K562 (cell line): ENCODE measurements at regions not wholly inside any gene's neighbourhood (a gene's known extent, or its start where the extent isn't known, plus 50 kb on each side); places are given as distances from the start of the nearest gene placed in this dataset.

ENCODE experiments used
- ATAC-seq: fragments of 200-7000 bp; cut with Tn5 transposase; 3 replicates; pipeline ENCODE4 v1.9.1; 2020; ENCODE audit warnings: moderate library complexity
- BruUV-seq: library from RNA; stranded (reverse); fragments of 400-500 nt; replicated peaks from 2 replicates; lab custom pipeline; 2021; lab: Mats Ljungman, UMichigan
- CTCF ChIA-PET: fragments of 300-600 bp; formaldehyde crosslinking; extraction: SDS; loops from one replicate; lab custom pipeline; 2021; ENCODE audit warnings: low intra/inter-chr PET ratio; lab: Yijun Ruan, JAX
- POLR2A ChIA-PET: fragments of 300-600, 350-650 bp; sonication (Branson Sonifier 250); formaldehyde crosslinking; extraction: SDS; loops from one replicate; lab custom pipeline; 2021; ENCODE audit warnings: antibody characterized with exemption, inconsistent platforms; lab: Yijun Ruan, JAX
- DNase-seq, 4 experiments: peaks; one replicate each; pipeline versions ENCODE4 v3.0.0 to v3.0.0-alpha.2; 2011 to 2018; ENCODE audit warnings: low spot score in 3 of 4, mixed read lengths in 3 of 4; ENCODE audit errors: extremely low read depth in 1 of 4
- FAIRE-seq: peaks from 2 replicates; lab custom pipeline; 2011; peaks lifted over from hg19 to GRCh38; lab: Jason Lieb, UNC
- H2AFZ ChIP-seq: 2 replicates; pipeline ENCODE4 v1.6.0; 2011; ENCODE audit warnings: low read depth, low read length, control low read depth, inconsistent platforms
- H3K27ac ChIP-seq: fragments of 200-600 bp; 3 replicates; pipeline ENCODE4 v1.8.0; 2011; ENCODE audit warnings: low read depth, mild to moderate bottlenecking, control low read depth, inconsistent platforms, low read length, moderate library complexity, mixed read lengths; ENCODE audit errors: extremely low read depth
- H3K27me3 ChIP-seq, 2 experiments: fragments of 300-600 bp in 1 of 2; 2 replicates in 1 of 2; 3 replicates in 1 of 2; pipeline versions ENCODE4 v1.6.0 to v1.8.0; 2011; ENCODE audit warnings: inconsistent platforms in 2 of 2, low read length in 2 of 2, mild to moderate bottlenecking in 1 of 2, mixed read lengths in 1 of 2, moderate library complexity in 1 of 2; ENCODE audit not compliant: control insufficient read depth in 2 of 2, insufficient read depth in 2 of 2
- H3K36me3 ChIP-seq: fragments of 300-600 bp; 3 replicates; pipeline ENCODE4 v1.8.0; 2011; ENCODE audit warnings: mild to moderate bottlenecking, low read length, inconsistent platforms; ENCODE audit not compliant: control insufficient read depth, insufficient read depth
- H3K4me1 ChIP-seq, 2 experiments: fragments of 200-600 bp in 1 of 2; replicated peaks in 1 of 2; 2 replicates in 1 of 2; 3 replicates in 1 of 2; pipeline versions ENCODE4 v1.5.1 to v1.8.0; 2011; ENCODE audit warnings: inconsistent platforms in 2 of 2, low read length in 2 of 2, mild to moderate bottlenecking in 1 of 2, mixed read lengths in 1 of 2, moderate library complexity in 1 of 2; ENCODE audit not compliant: control insufficient read depth in 2 of 2, insufficient read depth in 2 of 2
- H3K4me2 ChIP-seq: 2 replicates; pipeline ENCODE4 v1.6.1; 2011; ENCODE audit warnings: low read length, control low read depth, inconsistent platforms, mixed read lengths; ENCODE audit not compliant: insufficient read depth
- H3K4me3 ChIP-seq: fragments of 200-600 bp; sonication (generic), shearing (Covaris generic); 2 replicates; pipeline ENCODE4 v1.5.1; 2016; ENCODE audit warnings: control low read depth, inconsistent platforms
- H3K79me2 ChIP-seq: fragments of 200-600 bp; 3 replicates; pipeline ENCODE4 v1.8.0; 2011; ENCODE audit warnings: low read length, inconsistent platforms; ENCODE audit not compliant: control insufficient read depth, insufficient read depth
- H3K9ac ChIP-seq, 2 experiments: 2 replicates each; pipeline versions ENCODE4 v1.6.0 to v1.6.1; 2011; ENCODE audit warnings: low read depth in 2 of 2, low read length in 2 of 2, control low read depth in 1 of 2, inconsistent platforms in 1 of 2, mild to moderate bottlenecking in 1 of 2, mixed read lengths in 1 of 2; ENCODE audit not compliant: insufficient read depth in 1 of 2
- H3K9me1 ChIP-seq: one replicate; pipeline ENCODE4 v1.6.0; 2011; ENCODE audit warnings: inconsistent platforms, mild to moderate bottlenecking, low read length, moderate library complexity; ENCODE audit not compliant: control insufficient read depth, insufficient read depth
- H3K9me3 ChIP-seq: replicated peaks from 2 replicates; pipeline ENCODE4 v1.5.1; 2011; ENCODE audit warnings: low read depth, low read length, inconsistent platforms; ENCODE audit not compliant: control insufficient read depth, insufficient read depth
- H4K20me1 ChIP-seq: replicated peaks from 2 replicates; pipeline ENCODE4 v1.6.1; 2011; ENCODE audit warnings: low read length, inconsistent platforms, mixed read lengths; ENCODE audit not compliant: control insufficient read depth, insufficient read depth
- BACH1 ChIP-seq: fragments of 200-800 bp; sonication (Bioruptor generic); IDR thresholded peaks from 2 replicates; pipeline ENCODE4 v1.6.1; 2016; ENCODE audit warnings: missing genetic modification characterization, missing compliant biosample characterization
- FOXM1 ChIP-seq, 2 experiments: fragments of 450-650 bp in 1 of 2; sonication (generic) in 1 of 2; formaldehyde crosslinking in 1 of 2; IDR thresholded peaks; 2 replicates each; pipeline versions ENCODE4 v1.6.1 to v1.9.0; 2017 to 2022; ENCODE audit warnings: low read depth in 2 of 2, mild to moderate bottlenecking in 2 of 2, missing genetic modification reagents in 1 of 2, moderate library complexity in 1 of 2
- FOXP1 ChIP-seq: sonication (generic); formaldehyde crosslinking; IDR thresholded peaks from 2 replicates; pipeline ENCODE4 v1.8.0; 2022; ENCODE audit warnings: mild to moderate bottlenecking, missing genetic modification reagents
- HSF4 ChIP-seq: fragments of 250-450 bp; sonication (Bioruptor Pico); IDR thresholded peaks from 2 replicates; pipeline ENCODE4 v2.1.2; 2022; ENCODE audit warnings: mild to moderate bottlenecking, moderate library complexity, borderline replicate concordance
- RFX5 ChIP-seq: IDR thresholded peaks from 2 replicates; pipeline ENCODE4 v1.6.1; 2011; ENCODE audit warnings: low read depth, mild to moderate bottlenecking, improper control_type of control experiment, low read length
- ZNF311 ChIP-seq: fragments of 250-450 bp; sonication (Bioruptor Pico); IDR thresholded peaks from 2 replicates; pipeline ENCODE4 v1.4.0; 2020; ENCODE audit warnings: mild to moderate bottlenecking, moderate library complexity
- ZNF785 ChIP-seq: fragments of 250-450 bp; sonication (Bioruptor Pico); IDR thresholded peaks from 2 replicates; pipeline ENCODE4 v1.4.0; 2020; ENCODE audit warnings: mild to moderate bottlenecking
- ZSCAN32 ChIP-seq: fragments of 450-650 bp; formaldehyde crosslinking; IDR thresholded peaks from 2 replicates; pipeline ENCODE4 v1.4.0; 2020; ENCODE audit warnings: mild to moderate bottlenecking, moderate library complexity
- WGBS: fragments of 100-300 bp; shearing (Covaris generic); methylation state at CpG from one replicate; pipeline ENCODE4 v1.1.6; 2016; ENCODE audit warnings: low coverage, mixed read lengths; ENCODE audit not compliant: insufficient coverage; ENCODE audit errors: missing lambda C conversion rate; 5-methylcytosine and 5-hydroxymethylcytosine counted together
- in situ Hi-C: fragments of 300-500 bp; cut with MboI; formaldehyde crosslinking; loops from 4 replicates; pipeline ENCODE4 v1.15.0; 2018; ENCODE audit warnings: inconsistent platforms, mixed read lengths
- intact Hi-C: fragments of 100-400 bp; cut with micrococcal nuclease; formaldehyde crosslinking; loops from 2 replicates; pipeline ENCODE4 v1.14.2; 2022
- TF ChIP-seq, protein P1 (sequence below): IDR thresholded peaks from 2 replicates; pipeline ENCODE4 v1.6.1; 2012; ENCODE audit warnings: low read depth, low read length, improper control_type of control experiment, borderline replicate concordance
- TF ChIP-seq, protein P2 (sequence below): fragments of 450-650 bp; IDR thresholded peaks from 2 replicates; pipeline ENCODE4 v1.6.1; 2017; ENCODE audit warnings: antibody characterized with exemption
- TF ChIP-seq, protein P3 (sequence below): sonication (generic); IDR thresholded peaks from 2 replicates; pipeline ENCODE4 v1.6.1; 2016
- TF ChIP-seq, protein P4 (sequence below): fragments of 200-400 bp; formaldehyde crosslinking; IDR thresholded peaks from 2 replicates; pipeline ENCODE4 v1.6.1; 2017; ENCODE audit warnings: mild to moderate bottlenecking, low read depth, low read length, moderate library complexity
- TF ChIP-seq, protein P5 (sequence below): fragments of 250-450 bp; sonication (Bioruptor Pico); IDR thresholded peaks from 2 replicates; pipeline ENCODE4 v1.8.0; 2022; ENCODE audit warnings: moderate library complexity, mild to moderate bottlenecking, inconsistent platforms
- TF ChIP-seq, protein P6 (sequence below): sonication (generic); formaldehyde crosslinking; IDR thresholded peaks from 2 replicates; pipeline ENCODE4 v1.9.0; 2022; ENCODE audit warnings: mild to moderate bottlenecking, missing genetic modification reagents

DNA sequence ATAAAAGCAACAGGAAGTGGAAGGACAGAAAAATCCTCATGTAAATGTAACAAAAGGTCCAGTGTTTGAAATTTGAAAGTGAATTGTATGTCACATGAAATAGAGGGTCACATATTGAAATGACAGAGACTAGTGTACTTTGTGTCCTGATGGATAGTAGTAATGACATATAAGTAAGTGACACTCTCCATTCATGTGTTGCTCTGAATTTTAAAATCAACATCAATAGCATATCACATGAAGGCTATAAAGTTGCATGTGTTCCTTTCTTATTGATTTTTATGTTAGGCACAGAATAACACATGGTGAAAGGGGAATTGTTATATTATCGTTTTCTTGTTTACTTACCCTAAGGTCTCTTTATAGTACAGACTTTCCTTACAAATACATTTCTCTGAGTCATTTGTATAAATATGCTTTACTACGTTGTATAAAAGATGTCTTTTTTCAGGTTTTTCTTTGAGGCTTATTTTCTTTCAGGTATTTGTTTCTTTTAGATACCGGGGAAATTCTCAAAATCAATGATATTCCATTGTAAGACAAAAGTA, 104.6 kb upstream of the CACNA2D1 start:
- Histone ChIP-seq H3K27me3 (no peaks in the 10 kb centered on the region), H3K4me2 (no peak overlapping the region), H3K4me3 (no peak overlapping the region), H2AFZ (no peak overlapping the region), H3K9ac (no peak overlapping the region), H3K27ac (no peak overlapping the region), H3K4me1 (no peaks in the 10 kb centered on the region), H3K36me3 (no peaks in the 10 kb centered on the region), H3K79me2 (no peaks in the 10 kb centered on the region), H3K9me1 (no peaks in the 10 kb centered on the region), H4K20me1 (no peaks in the 10 kb centered on the region), H3K9me3 (peaks cover 3% of the 10 kb centered on the region; the same call in 1 of the 2 replicates)
- intact Hi-C loops, result no loop called here
- in situ Hi-C loops, result no loop called here
- no TSS peak for BruUV-seq
- CTCF ChIA-PET, result no interaction called here
- POLR2A ChIA-PET, result no interaction called here
- FAIRE-seq (no peak), ATAC-seq (no peak), DNase-seq (no peak)
- 0% methylated on average over 3 of the region's 3 CpGs for WGBS
- TF ChIP-seq HSF4 (no peak), ZNF311 (no peak), BACH1 (no peak), RFX5 (no peak), ZNF785 (CRISPR knock-in tag) (no peak), ZSCAN32 (CRISPR knock-in tag) (no peak), FOXP1 (no peak), FOXM1 (IDR thresholded peaks at IDR 0.05; ENCODE audit: low read depth) (no peak), FOXM1 (CRISPR knock-in tag; IDR thresholded peaks at IDR 0.05; ENCODE audit: low read depth) (no peak)
- TF ChIP-seq, protein P1, sequence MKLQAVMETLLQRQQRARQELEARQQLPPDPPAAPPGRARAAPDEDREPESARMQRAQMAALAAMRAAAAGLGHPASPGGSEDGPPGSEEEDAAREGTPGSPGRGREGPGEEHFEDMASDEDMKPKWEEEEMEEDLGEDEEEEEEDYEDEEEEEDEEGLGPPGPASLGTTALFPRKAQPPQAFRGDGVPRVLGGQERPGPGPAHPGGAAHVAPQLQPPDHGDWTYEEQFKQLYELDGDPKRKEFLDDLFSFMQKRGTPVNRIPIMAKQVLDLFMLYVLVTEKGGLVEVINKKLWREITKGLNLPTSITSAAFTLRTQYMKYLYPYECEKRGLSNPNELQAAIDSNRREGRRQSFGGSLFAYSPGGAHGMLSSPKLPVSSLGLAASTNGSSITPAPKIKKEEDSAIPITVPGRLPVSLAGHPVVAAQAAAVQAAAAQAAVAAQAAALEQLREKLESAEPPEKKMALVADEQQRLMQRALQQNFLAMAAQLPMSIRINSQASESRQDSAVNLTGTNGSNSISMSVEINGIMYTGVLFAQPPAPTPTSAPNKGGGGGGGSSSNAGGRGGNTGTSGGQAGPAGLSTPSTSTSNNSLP, result no peak
- TF ChIP-seq, protein P2, sequence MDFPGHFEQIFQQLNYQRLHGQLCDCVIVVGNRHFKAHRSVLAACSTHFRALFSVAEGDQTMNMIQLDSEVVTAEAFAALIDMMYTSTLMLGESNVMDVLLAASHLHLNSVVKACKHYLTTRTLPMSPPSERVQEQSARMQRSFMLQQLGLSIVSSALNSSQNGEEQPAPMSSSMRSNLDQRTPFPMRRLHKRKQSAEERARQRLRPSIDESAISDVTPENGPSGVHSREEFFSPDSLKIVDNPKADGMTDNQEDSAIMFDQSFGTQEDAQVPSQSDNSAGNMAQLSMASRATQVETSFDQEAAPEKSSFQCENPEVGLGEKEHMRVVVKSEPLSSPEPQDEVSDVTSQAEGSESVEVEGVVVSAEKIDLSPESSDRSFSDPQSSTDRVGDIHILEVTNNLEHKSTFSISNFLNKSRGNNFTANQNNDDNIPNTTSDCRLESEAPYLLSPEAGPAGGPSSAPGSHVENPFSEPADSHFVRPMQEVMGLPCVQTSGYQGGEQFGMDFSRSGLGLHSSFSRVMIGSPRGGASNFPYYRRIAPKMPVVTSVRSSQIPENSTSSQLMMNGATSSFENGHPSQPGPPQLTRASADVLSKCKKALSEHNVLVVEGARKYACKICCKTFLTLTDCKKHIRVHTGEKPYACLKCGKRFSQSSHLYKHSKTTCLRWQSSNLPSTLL, result no peak
- TF ChIP-seq, protein P3, sequence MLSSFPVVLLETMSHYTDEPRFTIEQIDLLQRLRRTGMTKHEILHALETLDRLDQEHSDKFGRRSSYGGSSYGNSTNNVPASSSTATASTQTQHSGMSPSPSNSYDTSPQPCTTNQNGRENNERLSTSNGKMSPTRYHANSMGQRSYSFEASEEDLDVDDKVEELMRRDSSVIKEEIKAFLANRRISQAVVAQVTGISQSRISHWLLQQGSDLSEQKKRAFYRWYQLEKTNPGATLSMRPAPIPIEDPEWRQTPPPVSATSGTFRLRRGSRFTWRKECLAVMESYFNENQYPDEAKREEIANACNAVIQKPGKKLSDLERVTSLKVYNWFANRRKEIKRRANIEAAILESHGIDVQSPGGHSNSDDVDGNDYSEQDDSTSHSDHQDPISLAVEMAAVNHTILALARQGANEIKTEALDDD, result no peak
- TF ChIP-seq, protein P4, sequence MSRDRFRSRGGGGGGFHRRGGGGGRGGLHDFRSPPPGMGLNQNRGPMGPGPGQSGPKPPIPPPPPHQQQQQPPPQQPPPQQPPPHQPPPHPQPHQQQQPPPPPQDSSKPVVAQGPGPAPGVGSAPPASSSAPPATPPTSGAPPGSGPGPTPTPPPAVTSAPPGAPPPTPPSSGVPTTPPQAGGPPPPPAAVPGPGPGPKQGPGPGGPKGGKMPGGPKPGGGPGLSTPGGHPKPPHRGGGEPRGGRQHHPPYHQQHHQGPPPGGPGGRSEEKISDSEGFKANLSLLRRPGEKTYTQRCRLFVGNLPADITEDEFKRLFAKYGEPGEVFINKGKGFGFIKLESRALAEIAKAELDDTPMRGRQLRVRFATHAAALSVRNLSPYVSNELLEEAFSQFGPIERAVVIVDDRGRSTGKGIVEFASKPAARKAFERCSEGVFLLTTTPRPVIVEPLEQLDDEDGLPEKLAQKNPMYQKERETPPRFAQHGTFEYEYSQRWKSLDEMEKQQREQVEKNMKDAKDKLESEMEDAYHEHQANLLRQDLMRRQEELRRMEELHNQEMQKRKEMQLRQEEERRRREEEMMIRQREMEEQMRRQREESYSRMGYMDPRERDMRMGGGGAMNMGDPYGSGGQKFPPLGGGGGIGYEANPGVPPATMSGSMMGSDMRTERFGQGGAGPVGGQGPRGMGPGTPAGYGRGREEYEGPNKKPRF, result no peak
- TF ChIP-seq, protein P5, sequence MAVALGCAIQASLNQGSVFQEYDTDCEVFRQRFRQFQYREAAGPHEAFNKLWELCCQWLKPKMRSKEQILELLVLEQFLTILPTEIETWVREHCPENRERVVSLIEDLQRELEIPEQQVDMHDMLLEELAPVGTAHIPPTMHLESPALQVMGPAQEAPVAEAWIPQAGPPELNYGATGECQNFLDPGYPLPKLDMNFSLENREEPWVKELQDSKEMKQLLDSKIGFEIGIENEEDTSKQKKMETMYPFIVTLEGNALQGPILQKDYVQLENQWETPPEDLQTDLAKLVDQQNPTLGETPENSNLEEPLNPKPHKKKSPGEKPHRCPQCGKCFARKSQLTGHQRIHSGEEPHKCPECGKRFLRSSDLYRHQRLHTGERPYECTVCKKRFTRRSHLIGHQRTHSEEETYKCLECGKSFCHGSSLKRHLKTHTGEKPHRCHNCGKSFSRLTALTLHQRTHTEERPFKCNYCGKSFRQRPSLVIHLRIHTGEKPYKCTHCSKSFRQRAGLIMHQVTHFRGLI (CRISPR knock-in tag), result no peak
- TF ChIP-seq, protein P6, sequence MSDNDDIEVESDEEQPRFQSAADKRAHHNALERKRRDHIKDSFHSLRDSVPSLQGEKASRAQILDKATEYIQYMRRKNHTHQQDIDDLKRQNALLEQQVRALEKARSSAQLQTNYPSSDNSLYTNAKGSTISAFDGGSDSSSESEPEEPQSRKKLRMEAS (CRISPR knock-in tag), result no peak
